GM21737 (cell line): ENCODE measurements at regions not wholly inside any gene's neighbourhood (a gene's known extent, or its start where the extent isn't known, plus 50 kb on each side); places are given as distances from the start of the nearest gene placed in this dataset.

Experiments
- ATAC-seq: cut with Tn5 transposase; IDR thresholded peaks from one replicate; pipeline ENCODE4 v1.9.1; 2021; ENCODE audit warnings: mild to moderate bottlenecking, moderate library complexity; ENCODE audit not compliant: unreplicated experiment

DNA sequence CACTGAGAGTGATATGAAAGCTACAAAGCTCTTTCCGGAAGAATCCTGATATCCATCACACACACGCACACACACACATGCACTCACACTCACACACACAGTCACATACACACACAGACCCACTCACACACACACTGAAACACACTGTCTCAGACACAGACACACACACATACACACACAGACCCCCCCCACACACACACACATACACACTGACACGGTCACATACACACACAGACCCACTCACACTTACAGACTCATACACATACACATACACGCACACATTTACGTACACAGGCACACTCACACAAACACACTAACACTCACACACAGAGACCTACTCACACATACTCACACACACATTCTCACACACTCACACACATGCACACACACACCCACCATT, 58.6 kb downstream of the LIG4 start:
- no peak for ATAC-seq

DNA sequence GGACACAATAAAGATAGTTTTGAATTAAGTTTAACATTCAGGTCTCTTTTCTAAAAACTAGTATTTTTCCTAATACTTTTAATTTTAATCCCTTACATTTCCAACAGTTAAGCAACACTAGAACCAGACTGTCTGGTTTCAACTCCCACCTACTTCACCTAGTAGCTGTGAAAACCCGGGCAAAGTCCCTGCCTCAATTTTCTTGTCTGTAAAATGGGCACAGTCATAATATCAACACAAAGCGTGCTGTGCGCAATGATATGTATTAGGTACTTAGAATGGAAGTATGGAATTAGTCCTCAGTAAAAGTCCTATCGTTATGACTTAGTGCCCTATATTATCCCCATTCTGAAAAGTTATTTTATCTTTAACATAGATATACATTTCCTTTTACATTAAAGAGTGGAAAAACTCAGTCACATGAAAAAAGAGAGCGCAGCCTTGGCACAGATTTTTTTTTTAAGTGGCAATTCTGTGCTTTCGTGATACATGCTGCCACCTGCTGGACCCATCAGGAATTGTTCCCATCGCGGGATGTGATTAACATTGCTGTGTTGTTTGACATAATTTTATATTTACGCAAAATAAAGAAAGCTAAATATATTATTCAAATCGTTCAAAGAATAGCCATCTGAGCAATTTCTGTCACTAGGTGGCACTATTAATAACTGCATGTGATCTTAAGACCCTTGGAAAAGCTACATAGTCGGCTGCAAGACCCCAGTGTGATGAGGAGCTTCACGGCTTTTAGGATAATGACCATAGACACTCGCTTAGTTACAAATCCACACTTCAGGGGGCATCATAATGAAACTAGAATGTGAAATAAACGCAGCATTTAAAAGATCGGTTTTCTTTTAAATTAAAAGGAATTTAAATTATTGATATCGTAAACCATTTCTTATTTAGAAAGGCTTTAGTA, 59.9 kb downstream of the LIG4 start:
- no peak for ATAC-seq

DNA sequence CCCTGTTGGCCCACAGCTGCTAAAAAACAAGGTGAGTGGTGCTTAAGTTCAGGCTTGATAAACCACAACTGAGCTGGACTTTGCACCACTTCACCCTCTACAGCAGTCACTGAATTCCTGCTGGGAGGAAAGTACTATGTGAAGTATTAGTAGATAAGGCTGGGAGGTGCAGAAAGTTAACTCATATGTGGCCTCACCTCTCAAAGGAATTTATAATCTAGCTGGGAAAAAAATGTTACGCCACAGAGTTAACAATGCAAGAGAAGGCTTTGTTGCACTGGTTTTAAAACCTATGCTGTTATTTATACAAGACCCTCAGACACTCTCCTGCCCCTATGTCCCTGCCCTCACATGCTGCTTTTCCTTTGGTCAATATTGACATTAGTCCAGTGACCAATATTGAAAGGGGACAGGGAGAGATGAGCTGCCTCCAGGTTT, 60.9 kb downstream of the LIG4 start:
- ATAC-seq = no peak

DNA sequence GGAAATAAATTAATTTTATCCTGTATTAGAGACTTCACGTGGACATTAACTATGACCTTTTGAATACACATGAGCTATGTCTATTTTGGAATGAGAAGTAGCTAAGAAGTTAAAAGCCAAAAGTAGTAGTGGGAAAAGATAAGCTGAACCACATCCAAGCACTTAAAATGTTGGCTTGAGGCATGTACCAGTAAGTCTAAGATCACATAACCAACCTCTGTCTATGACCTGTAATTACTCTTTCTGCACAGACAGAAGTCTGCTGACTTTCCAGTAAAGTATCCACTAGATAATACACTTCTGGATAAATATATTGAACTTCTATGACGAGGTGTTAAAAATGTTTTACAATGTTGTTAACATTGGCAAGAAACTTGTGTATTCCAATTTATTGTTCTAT, 68.7 kb downstream of the LIG4 start:
- ATAC-seq = no peak

DNA sequence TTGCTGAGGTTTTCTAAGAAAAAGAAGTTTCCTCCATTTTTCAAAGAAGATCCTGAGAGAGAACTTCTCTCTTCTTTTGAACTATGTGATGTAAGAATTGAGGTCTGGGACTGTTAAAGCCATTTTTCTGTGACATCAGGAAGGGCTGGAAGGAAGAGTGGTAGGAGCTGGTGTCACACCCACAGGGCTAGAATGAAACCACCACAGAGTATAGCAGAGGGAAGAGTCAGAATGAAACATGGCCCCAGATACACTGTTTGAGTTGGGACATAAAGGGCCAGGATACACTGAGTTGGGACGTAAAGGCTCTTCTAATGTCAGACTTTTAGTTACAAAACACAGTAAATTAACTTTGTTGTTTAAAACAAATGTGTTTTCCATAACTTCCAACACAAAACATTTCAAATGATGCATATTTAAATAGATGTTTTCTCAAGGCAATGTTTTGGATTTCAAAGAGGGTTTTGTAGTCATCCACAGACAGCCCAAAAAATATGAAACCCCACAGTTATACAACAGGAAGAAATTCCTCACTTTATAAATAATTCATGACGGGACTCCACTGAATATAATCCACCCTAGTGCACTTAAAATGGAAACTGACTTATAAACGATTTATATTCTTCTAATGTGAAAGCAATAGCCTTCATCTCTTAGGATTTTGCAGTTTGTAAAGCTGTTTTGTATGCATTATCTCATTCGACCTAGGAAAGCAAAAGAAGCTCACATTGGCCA, 72.5 kb downstream of the LIG4 start:
- ATAC-seq = no peak

DNA sequence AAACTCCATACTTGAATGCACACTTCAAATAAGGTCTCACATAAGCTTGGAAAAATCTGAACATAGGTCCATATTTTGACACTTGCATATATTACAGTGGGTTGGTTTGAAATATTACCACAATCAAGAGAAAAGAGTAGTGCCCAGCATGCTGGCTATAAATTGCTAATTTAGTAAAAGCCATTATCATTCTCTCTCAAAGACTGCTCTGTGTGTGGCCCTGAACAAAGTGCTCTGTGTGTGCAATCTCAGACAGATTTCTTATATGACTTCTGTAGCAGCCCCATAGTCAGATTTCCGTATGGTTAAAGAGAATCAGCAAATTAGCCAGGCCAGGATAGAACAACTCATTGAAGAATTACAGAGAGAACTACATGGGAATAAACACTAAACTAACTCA, 78.2 kb downstream of the LIG4 start:
- no peak for ATAC-seq

DNA sequence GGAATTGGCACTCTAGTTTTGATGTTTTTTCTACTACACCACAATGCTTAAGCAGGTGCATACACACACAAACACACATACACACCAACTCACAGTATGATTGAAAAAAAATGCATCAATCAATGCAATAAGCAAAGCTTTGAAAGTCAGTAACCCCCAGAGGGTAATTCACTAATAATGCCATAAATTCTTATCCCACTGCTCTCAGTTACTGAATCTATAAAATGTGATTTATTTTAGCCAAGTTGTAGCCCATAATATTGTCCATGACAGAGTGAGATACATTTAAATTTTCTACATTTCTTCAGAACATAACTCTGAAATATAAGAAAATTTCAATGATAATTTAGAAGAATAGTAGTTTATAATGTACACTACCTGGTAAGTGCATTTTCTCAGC, 87.9 kb downstream of the LIG4 start:
- no peak for ATAC-seq

DNA sequence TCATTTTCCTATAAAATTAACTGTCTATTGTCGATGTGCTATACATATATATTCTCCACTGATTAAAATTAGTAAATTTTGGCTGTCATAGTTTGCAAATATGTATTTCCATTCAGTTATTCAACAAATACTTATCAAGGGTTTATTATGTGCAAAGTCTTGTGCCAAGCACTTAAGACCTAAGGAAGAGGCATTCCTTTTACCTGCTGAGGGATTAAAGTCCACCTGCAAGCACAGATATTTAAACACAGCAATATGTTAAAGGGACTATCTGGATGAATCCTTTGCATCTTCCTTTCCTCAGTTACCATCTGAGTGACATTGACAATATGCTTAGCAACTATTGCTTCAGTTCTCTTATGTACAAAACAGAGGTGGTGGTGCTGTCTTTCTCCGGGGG, 89.3 kb downstream of the LIG4 start:
- no peak for ATAC-seq

DNA sequence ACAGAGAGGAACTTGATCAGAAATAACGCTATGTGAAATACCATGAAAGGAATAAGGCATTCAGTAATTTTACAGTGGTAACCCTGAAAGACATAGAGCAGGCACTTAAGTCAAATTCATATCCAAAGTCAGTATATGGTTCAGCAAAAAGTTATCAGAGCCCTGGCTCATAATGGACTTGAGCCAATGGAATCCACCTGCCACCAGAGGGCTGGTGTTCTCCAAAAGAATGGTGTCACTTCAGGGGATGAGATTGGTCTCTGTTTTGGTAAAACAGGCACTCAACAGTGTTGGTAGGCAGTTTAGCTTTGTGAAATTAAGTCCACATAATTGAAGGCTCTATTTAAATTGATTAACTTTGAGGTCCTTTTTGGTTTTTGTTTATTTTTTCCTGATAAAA, 93.9 kb downstream of the LIG4 start:
- ATAC-seq = no peak

DNA sequence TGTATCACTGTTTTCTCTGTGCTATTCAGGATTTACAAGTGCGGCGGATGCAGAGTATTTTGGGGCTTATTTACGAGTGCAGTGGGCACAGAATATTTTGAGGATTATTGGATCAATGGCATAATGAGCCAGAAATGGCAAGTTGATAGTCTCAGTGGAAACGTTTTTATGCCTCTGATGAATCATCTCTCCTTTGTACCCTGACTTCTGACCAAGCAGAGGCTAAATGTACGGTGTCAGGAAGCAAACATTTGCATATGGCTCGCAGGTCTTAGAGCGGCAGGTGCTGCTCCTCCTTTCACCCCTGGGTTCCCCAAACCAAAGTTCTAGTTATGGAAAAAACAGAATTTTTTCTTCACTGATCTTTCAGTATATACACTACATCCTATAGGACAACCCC, 94.5 kb downstream of the LIG4 start:
- ATAC-seq = no peak

DNA sequence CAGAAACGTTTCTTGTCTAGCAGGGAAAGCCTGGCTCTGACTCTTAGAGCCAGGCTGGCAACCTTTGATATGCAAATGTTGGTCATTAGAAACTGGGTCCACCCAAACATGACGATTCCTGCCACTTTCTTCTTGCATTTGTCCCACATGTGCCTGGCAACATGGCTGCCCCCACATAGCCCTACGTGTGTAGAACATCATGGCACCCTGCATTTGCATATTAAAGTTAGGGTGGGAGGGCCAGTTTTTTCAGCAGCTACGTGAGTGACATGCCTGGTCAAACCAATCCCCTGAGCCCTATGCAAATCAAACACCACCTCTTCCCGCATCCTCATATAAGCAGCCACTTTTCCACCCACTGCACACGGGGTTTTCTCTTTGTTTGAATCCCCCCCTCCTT, 95.0 kb downstream of the LIG4 start:
- ATAC-seq = no peak

DNA sequence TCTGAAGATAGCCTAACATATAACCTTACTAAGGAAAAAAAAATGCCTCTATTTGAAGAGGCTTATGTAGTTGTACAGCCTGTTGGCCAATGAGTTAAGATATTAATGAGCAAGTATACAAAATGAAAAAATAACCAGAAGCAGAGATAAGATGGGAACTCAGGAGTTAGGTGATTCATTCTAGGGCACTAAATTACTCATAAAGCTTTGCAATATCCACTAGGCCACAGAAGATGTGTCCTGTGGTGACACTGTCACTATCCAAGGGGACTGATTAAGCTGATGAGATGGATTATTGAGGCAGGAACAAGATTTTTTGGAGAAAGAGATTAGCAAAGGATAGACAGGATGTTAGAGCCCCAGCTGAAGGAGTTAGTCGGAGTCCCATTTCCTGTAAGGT, 99.6 kb downstream of the LIG4 start:
- no peak for ATAC-seq

DNA sequence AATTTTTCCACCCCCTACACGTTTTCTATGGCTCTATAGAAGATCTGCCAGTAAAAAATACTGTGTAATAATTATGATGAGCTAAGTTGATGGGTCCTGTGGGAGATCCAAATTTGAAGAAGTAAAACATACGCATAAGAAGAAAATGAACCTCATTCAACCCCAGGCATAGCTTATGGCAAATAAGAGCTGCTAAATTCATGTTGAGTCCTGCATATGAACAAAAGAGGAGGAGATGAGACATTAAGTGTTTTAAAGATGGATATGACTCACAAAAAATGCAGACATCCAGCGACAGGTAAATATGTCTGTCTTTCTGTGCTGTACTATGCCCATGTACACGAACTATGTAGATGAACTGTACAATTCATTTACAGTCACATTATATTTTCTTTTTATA, 101.9 kb downstream of the LIG4 start:
- no peak for ATAC-seq

DNA sequence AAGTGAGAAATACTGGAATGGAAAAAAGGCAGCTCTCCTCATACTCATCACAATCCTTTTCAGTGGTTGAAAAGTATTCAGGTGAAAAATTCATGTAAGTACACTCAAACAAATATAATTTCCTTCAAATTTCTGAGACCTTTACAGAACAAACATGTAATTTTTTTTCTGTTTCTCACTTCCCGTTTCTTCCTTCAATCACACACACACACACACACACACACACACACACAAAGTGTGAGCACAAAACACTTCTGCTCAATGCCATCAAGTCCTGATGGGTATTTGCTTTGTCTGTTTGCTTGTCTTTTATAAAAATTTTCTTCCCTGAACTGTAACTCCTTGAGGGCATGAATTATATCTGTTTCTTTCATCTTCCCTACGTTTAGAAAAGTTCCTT, 110.6 kb downstream of the LIG4 start:
- no peak for ATAC-seq

DNA sequence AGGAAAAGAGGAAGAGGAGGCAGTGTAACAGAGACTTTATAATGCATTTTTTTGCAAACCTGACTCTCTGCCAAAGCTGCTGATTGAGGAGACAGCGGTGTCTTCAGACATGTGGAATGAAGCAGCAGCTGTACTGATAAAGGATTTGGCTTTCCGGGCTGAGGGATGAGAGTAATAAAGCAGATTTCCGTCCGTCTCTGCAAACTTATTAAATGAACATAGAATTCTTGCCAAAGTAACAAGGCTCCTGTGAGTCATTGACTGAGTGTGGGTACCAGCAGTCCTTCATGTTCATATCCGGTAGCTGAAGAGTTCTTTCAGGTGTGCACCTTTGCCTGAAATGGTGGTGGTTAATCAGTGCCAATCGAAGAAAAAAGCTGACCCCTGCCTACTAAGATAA, 112.6 kb downstream of the LIG4 start:
- no peak for ATAC-seq

DNA sequence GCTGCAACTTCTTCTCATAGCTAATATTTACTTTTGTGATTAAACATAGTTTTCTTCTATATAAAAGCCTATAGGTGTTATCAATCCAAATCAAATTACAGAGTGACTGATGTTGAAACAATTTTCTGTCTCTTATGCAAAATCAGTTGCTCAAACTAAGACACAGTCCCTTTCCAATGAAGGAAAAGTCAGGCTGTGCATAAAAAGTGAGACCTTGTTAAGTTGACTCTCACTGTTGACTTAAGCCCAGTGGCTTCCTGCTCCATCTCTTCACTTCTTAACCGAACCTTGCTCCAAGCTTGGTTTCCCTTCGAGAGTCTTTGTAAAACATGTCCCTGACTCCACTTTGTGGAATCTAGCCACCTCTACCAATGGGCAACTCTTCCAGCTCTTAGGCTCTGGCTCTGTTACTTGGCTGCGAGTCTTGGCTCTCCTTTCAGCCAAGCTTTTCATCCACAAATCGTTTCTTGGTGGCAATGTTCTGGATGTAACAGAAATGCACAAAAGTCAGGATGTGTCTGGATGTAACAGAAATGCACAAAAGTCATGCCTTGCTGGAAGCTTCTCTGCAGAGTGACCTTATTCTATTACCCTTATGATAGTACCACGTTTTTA, 118.9 kb downstream of the LIG4 start:
- ATAC-seq = no peak

DNA sequence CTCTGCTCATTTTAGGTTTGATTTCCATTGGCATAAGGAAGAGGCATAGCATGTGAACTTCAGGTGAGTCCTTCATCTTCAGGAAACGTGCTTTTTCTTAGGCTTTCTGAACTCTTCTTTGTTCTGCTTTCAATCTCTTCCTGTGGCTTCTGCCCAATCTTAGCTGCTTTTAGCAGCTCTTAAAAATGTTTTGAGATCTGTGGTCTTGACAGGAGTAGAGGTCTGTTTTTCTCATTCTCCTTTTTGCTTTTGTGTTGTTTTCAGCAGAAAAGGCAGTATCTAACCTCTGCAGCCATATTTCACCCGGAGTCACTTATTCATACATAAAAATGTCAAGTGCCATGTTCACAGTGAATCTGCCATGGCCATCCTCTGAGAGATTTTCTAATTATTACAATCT, 120.3 kb downstream of the LIG4 start:
- ATAC-seq = no peak

DNA sequence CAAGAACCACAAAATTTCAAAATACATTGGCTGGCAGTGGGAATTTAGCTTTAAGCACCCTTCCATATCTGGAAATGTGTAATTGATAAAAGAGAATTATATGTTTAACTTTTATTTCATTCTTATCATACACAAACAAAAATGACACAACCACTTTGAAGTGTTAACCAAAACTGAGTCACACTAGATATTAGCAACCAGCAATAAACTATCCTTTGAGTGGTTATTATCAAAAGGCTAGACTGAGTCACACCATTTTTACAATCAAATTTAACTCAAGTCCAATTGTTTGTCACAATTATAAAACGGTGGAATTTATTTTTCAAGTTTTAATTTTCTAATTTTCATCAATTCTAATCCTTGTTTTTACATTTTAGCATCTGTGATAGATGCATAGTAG, 121.7 kb downstream of the LIG4 start:
- ATAC-seq = no peak

DNA sequence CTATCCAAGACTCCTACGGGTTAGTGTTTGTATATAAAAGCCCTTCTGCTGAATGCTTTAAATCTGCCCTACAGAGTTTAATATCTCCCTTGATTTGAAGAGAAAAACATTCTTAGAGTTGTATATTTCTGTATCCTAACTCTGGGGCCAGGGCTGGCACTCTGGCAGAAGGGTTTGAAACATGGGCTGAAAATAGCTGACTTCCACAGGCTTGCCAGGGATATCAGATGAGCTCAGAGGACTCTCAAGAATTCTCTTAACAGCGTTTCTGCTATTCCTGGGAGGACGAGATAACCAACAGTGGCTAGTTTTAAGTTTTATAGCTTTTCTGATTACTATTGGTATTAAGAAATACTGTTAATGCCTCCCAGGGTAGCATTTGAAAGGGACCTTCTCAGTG, 127.5 kb downstream of the LIG4 start:
- ATAC-seq = no peak

DNA sequence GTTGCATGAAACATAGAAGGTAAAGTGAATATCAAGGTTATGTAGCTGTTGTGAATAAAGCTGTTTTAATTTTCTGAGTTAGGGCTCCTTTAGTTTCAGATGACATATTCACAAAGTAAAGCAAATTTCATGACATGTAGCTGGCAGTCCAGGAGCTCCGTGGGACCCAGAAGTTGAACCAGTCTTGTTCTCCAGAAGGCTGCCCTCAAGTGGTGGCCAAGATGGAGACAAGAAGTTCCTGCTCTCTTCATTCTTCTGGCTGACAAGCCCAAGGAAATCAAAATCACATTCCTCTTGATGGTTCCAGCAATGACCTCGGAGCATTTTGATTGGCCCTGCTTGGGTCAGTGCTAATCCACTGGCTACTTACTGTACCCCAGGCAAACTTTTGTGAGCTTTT, 128.7 kb downstream of the LIG4 start:
- ATAC-seq = no peak

DNA sequence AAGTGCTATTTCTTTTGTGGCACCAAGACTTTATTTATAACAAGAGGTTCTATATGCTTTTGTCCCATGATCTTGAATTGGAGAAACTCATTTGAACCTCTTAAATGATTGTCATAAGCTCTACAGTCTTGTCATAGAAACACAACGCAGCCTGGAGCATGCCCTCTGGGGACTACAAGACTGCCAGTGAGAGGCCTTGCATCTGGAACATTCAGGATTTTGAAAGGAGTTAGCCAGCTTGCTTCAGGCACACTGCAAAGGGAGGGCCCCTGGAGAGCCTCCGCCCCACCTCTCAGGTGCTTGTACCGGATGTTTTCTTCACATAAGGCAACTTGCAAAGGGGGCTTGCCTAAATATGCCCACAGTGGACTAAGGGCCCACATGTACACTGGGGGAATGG, 130.5 kb downstream of the LIG4 start:
- ATAC-seq = no peak

DNA sequence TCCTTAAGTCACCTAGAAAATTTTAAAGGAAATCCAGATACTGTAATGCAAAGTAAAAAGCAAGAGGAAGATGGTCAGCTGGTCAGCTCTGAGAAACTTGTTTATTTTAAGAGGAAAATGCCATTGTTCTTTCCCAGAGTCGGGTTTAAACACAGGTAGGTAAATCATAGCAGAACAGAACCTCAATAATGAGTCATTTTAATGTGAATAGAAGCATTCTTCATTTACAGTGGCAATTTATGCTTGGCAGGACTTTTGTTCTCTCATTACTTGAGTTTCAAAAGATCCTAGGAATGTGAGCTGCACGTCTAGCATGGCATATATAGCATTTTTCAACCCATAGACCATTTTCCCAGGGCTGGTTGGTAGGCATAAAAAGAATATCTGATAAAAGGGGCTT, 132.3 kb downstream of the LIG4 start:
- ATAC-seq = no peak
